Mesothelial cell of epicardium (in vitro differentiated cells): ENCODE measurements at regions not wholly inside any gene's neighbourhood (a gene's known extent, or its start where the extent isn't known, plus 50 kb on each side); places are given as distances from the start of the nearest gene placed in this dataset.
"Not testable (repeated sequence)": the region's sequence is repeated elsewhere in the genome, so short reads cannot be mapped to it uniquely, and the experiment has no call there.

Source experiments
- DNase-seq, 2 experiments: peaks; one replicate each; pipeline ENCODE4 v3.0.0; 2021; ENCODE audit warnings: low spot score in 2 of 2; ENCODE audit not compliant: unreplicated experiment in 2 of 2
- H3K27ac Mint-ChIP-seq: 2 replicates; pipeline ENCODE4 v1.8.0; 2021; ENCODE audit warnings: mixed read lengths
- H3K27me3 Mint-ChIP-seq: 2 replicates; pipeline ENCODE4 v1.8.0; 2021; ENCODE audit warnings: low read depth, mixed read lengths
- H3K36me3 Mint-ChIP-seq: 2 replicates; pipeline ENCODE4 v1.8.0; 2021; ENCODE audit warnings: mixed read lengths
- H3K4me1 Mint-ChIP-seq: 2 replicates; pipeline ENCODE4 v1.8.0; 2021; ENCODE audit warnings: mixed read lengths
- H3K4me3 Mint-ChIP-seq: 2 replicates; pipeline ENCODE4 v1.8.0; 2021; ENCODE audit warnings: mild to moderate bottlenecking, moderate library complexity, mixed read lengths
- H3K9me3 Mint-ChIP-seq: 2 replicates; pipeline ENCODE4 v1.8.0; 2021; ENCODE audit warnings: mixed read lengths

GRCh38 chr5:34258598-34258997, 215.6 kb upstream of the C1QTNF3 start:
- not testable (repeated sequence) for H3K27me3 Mint-ChIP-seq, H3K4me1 Mint-ChIP-seq, H3K27ac Mint-ChIP-seq, H3K9me3 Mint-ChIP-seq, H3K36me3 Mint-ChIP-seq, H3K4me3 Mint-ChIP-seq, DNase-seq

DNA sequence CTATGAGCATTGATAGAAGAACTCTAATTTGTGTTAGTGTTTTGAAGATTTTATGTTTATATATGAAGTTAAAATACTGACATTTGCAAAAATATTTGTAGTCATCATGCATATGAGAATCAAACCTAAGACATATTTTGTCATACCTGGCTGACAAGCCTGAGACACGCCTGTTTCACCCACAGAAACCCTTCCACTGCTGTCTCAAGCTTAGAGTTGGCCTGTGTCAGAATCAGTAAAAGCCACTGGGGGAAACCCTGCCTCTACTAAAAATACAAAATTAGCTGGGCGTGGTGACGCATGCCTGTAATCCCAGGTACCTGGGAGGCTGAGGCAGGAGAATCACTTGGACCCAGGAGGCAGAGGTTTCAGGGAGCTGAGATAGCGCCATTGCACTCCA, 218.0 kb upstream of the C1QTNF3 start:
- H3K4me1 Mint-ChIP-seq, H3K9me3 Mint-ChIP-seq, DNase-seq, H3K36me3 Mint-ChIP-seq, H3K4me3 Mint-ChIP-seq, H3K27me3 Mint-ChIP-seq, H3K27ac Mint-ChIP-seq: not testable (repeated sequence)

- H3K4me3 Mint-ChIP-seq, H3K27me3 Mint-ChIP-seq, H3K36me3 Mint-ChIP-seq, H3K4me1 Mint-ChIP-seq, DNase-seq, H3K9me3 Mint-ChIP-seq, H3K27ac Mint-ChIP-seq: not testable (repeated sequence)
These were observed 223.1 kb upstream of the C1QTNF3 start for GRCh38 chr5:34266151-34266550.

GRCh38 chr5:34296759-34297158, 253.7 kb upstream of the C1QTNF3 start:
- not testable (repeated sequence) for H3K27ac Mint-ChIP-seq, H3K4me3 Mint-ChIP-seq, DNase-seq, H3K9me3 Mint-ChIP-seq, H3K36me3 Mint-ChIP-seq, H3K27me3 Mint-ChIP-seq, H3K4me1 Mint-ChIP-seq

DNA sequence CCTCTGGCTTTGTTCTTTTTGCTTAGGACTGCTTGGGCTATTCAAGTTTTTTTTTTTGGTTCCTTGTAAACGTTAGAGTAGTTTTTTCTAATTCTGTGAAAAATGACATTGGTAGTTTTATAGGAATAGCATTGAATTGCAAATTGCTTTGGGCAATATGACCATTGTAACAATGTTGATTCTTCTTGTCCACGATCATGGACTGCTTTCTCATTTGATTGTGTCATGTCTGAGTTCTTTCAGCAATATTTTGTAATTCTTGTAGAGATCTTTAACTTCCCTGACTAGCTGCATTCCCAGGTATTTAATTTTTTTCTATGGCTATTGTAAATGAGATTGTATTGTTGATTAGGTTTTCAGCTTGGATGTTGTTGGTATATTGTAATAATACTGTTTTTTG, 286.2 kb upstream of the C1QTNF3 start:
- not testable (repeated sequence) for DNase-seq, H3K4me3 Mint-ChIP-seq

GRCh38 chr5:34329611-34330108, 286.6 kb upstream of the C1QTNF3 start:
- not testable (repeated sequence) for DNase-seq

More for the DNA sequence above, 286.2 kb upstream of the C1QTNF3 start:
- not testable (repeated sequence) for H3K36me3 Mint-ChIP-seq, H3K4me1 Mint-ChIP-seq, H3K27me3 Mint-ChIP-seq, H3K9me3 Mint-ChIP-seq
- peak overlapping the region; percentile 86 for H3K27ac Mint-ChIP-seq

GRCh38 chr5:34331928-34332454, 289.0 kb upstream of the C1QTNF3 start:
- DNase-seq, H3K4me1 Mint-ChIP-seq, H3K4me3 Mint-ChIP-seq: not testable (repeated sequence)

More at GRCh38 chr5:34329611-34330108, 286.6 kb upstream of the C1QTNF3 start:
- H3K27me3 Mint-ChIP-seq, H3K4me3 Mint-ChIP-seq, H3K4me1 Mint-ChIP-seq, H3K36me3 Mint-ChIP-seq, H3K9me3 Mint-ChIP-seq: not testable (repeated sequence)
- H3K27ac Mint-ChIP-seq = peak overlapping the region; percentile 86

GRCh38 chr5:34339408-34340001, 296.5 kb upstream of the C1QTNF3 start:
- not testable (repeated sequence) for H3K4me3 Mint-ChIP-seq, DNase-seq, H3K36me3 Mint-ChIP-seq, H3K27ac Mint-ChIP-seq, H3K27me3 Mint-ChIP-seq, H3K9me3 Mint-ChIP-seq, H3K4me1 Mint-ChIP-seq

More at GRCh38 chr5:34331928-34332454, 289.0 kb upstream of the C1QTNF3 start:
- H3K9me3 Mint-ChIP-seq, H3K27ac Mint-ChIP-seq, H3K36me3 Mint-ChIP-seq, H3K27me3 Mint-ChIP-seq: not testable (repeated sequence)

DNA sequence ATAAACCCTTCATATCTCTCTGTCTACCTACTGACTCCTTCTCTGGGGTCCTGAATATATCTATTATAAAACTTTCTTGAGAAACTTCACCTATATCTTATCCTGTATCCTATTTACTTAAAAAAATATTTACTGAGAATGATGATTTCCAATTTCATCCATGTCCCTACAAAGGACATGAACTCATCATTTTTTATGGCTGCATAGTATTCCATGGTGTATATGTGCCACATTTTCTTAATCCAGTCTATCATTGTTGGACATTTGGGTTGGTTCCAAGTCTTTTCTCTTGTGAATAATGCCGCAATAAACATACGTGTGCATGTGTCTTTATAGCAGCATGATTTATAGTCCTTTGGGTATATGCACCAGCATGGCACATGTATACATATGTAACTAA, 301.7 kb upstream of the RAI14 start:
- not testable (repeated sequence) for H3K36me3 Mint-ChIP-seq

GRCh38 chr5:34371417-34371816, 284.7 kb upstream of the RAI14 start:
- not testable (repeated sequence) for H3K36me3 Mint-ChIP-seq, H3K4me3 Mint-ChIP-seq, H3K4me1 Mint-ChIP-seq, DNase-seq, H3K27ac Mint-ChIP-seq, H3K27me3 Mint-ChIP-seq
- H3K9me3 Mint-ChIP-seq = peaks cover 16% of the 10 kb centered on the region

More for the DNA sequence above, 301.7 kb upstream of the RAI14 start:
- H3K4me1 Mint-ChIP-seq, H3K27me3 Mint-ChIP-seq, DNase-seq, H3K4me3 Mint-ChIP-seq, H3K27ac Mint-ChIP-seq, H3K9me3 Mint-ChIP-seq: not testable (repeated sequence)

DNA sequence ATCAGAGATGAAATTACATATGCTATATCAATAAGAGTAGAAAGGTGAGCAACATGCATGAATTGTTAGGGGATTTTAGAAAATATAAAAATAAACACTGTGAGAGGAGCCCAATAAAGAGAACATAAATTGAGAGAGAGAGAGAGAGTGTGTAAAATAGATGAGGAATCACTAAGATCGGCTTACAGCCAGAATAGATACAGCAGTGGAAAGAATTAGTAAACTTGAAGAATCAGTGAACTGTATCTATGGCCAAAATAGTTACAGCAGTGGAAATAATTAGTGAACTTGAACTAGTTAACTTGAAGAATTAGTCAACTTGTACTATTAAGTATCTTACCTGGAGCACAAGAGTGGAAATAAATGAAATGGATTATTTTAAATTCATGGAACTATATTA, 284.3 kb upstream of the RAI14 start:
- not testable (repeated sequence) for H3K27me3 Mint-ChIP-seq, H3K27ac Mint-ChIP-seq, H3K4me3 Mint-ChIP-seq, H3K36me3 Mint-ChIP-seq, DNase-seq, H3K4me1 Mint-ChIP-seq
- H3K9me3 Mint-ChIP-seq = peaks cover 16% of the 10 kb centered on the region

- not testable (repeated sequence) for H3K27me3 Mint-ChIP-seq, H3K4me1 Mint-ChIP-seq, DNase-seq, H3K27ac Mint-ChIP-seq, H3K4me3 Mint-ChIP-seq, H3K36me3 Mint-ChIP-seq
- peaks cover 13% of the 10 kb centered on the region for H3K9me3 Mint-ChIP-seq
These were observed 283.4 kb upstream of the RAI14 start for GRCh38 chr5:34372739-34373138.

- not testable (repeated sequence) for H3K27ac Mint-ChIP-seq, DNase-seq, H3K36me3 Mint-ChIP-seq, H3K4me3 Mint-ChIP-seq, H3K4me1 Mint-ChIP-seq, H3K27me3 Mint-ChIP-seq
- peaks cover 14% of the 10 kb centered on the region for H3K9me3 Mint-ChIP-seq
These were observed 278.5 kb upstream of the RAI14 start for GRCh38 chr5:34377651-34378050.

DNA sequence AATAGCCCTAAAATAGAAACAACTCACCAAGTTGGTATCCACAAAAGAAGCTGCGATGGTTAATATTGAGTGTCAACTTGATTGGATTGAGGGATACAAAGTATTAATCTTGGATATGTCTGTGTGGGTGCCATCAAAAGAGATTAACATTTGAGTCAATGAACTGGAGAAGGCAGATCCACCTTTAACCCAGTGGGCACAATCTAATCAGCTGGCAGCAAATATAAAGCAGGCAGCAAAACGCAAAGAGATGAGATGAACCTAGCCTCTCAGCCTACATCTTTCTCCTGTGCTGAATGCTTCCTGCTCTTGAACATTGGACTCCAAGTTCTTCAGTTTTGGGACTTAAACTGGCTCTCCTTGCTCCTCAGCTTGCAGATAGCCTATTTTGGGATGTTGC, 277.6 kb upstream of the RAI14 start:
- H3K36me3 Mint-ChIP-seq, H3K4me3 Mint-ChIP-seq, H3K27me3 Mint-ChIP-seq, H3K4me1 Mint-ChIP-seq, DNase-seq, H3K27ac Mint-ChIP-seq: not testable (repeated sequence)
- peaks cover 14% of the 10 kb centered on the region for H3K9me3 Mint-ChIP-seq

GRCh38 chr5:34388754-34389153, 267.4 kb upstream of the RAI14 start:
- not testable (repeated sequence) for H3K27me3 Mint-ChIP-seq, H3K4me1 Mint-ChIP-seq, H3K9me3 Mint-ChIP-seq, DNase-seq, H3K27ac Mint-ChIP-seq, H3K36me3 Mint-ChIP-seq, H3K4me3 Mint-ChIP-seq
